ENCODE measurements at regions not wholly inside any gene's neighbourhood (a gene's known extent, or its start where the extent isn't known, plus 50 kb on each side); places are given as distances from the start of the nearest gene placed in this dataset.

GRCh38 chr2:183456177-183456576 is 331.9 kb downstream of the NUP35 start:
- no peaks in the 10 kb centered on the region for H3K9me3 Mint-ChIP-seq
- H3K36me3 Mint-ChIP-seq = no peaks in the 10 kb centered on the region
- DNase-seq (ENCODE audit: extremely low spot score, unreplicated experiment) = no peak
- no peaks in the 10 kb centered on the region for H3K4me1 Mint-ChIP-seq (ENCODE audit: unreplicated experiment)
- no peak overlapping the region for H3K4me3 Mint-ChIP-seq
- TF ChIP-seq CTCF (conservative IDR thresholded peaks at IDR 0.05) = no peak
- no peaks in the 10 kb centered on the region for H3K27me3 Mint-ChIP-seq
- no peak overlapping the region for H3K27ac Mint-ChIP-seq

GRCh38 chr2:183458460-183458859 is 334.2 kb downstream of the NUP35 start:
- H3K4me3 Mint-ChIP-seq = no peak overlapping the region
- no peak for DNase-seq (ENCODE audit: extremely low spot score, unreplicated experiment)
- H3K27ac Mint-ChIP-seq = no peak overlapping the region
- H3K36me3 Mint-ChIP-seq = no peaks in the 10 kb centered on the region
- TF ChIP-seq CTCF (conservative IDR thresholded peaks at IDR 0.05) = no peak
- H3K9me3 Mint-ChIP-seq = no peaks in the 10 kb centered on the region
- no peaks in the 10 kb centered on the region for H3K27me3 Mint-ChIP-seq
- H3K4me1 Mint-ChIP-seq (ENCODE audit: unreplicated experiment) = no peaks in the 10 kb centered on the region

DNA sequence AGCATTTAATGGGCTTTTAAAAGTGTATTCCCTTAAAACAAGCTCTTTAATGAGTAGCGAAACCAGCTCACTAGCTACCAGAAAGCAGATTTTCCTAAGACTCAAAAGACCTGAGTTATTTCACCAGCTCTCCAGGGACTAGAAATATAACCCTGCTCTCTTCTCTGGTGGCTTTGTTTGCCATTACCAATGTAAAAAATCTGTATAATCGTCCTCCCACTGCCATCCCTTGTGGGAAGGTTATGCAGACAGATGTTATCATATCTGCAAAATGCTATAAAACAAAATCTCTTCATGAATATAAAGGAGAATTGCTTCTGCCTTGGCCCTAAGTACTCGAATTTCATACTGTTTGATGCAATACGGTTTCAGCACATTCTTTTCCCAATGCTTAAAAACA is 335.2 kb downstream of the NUP35 start:
- Mint-ChIP-seq H3K4me3 (no peak overlapping the region), H3K4me1 (ENCODE audit: unreplicated experiment) (no peaks in the 10 kb centered on the region), H3K36me3 (no peaks in the 10 kb centered on the region), H3K27me3 (no peaks in the 10 kb centered on the region), H3K27ac (no peak overlapping the region), H3K9me3 (no peaks in the 10 kb centered on the region)
- no peak for DNase-seq (ENCODE audit: extremely low spot score, unreplicated experiment)
- TF ChIP-seq CTCF (conservative IDR thresholded peaks at IDR 0.05) = no peak

GRCh38 chr2:183463821-183464220 is 339.6 kb downstream of the NUP35 start:
- DNase-seq (ENCODE audit: extremely low spot score, unreplicated experiment) = no peak
- peaks cover 5% of the 10 kb centered on the region for H3K4me1 Mint-ChIP-seq (ENCODE audit: unreplicated experiment)
- no peak overlapping the region for H3K27ac Mint-ChIP-seq
- H3K9me3 Mint-ChIP-seq = no peaks in the 10 kb centered on the region
- no peaks in the 10 kb centered on the region for H3K36me3 Mint-ChIP-seq
- no peaks in the 10 kb centered on the region for H3K27me3 Mint-ChIP-seq
- H3K4me3 Mint-ChIP-seq = no peak overlapping the region
- no peak for TF ChIP-seq CTCF (conservative IDR thresholded peaks at IDR 0.05)

GRCh38 chr2:183465048-183465447 is 340.8 kb downstream of the NUP35 start:
- no peak overlapping the region for H3K4me3 Mint-ChIP-seq
- no peak for DNase-seq (ENCODE audit: extremely low spot score, unreplicated experiment)
- H3K27me3 Mint-ChIP-seq = no peaks in the 10 kb centered on the region
- peaks cover 5% of the 10 kb centered on the region for H3K4me1 Mint-ChIP-seq (ENCODE audit: unreplicated experiment)
- no peak for TF ChIP-seq CTCF (conservative IDR thresholded peaks at IDR 0.05)
- H3K27ac Mint-ChIP-seq = no peak overlapping the region
- H3K36me3 Mint-ChIP-seq = no peaks in the 10 kb centered on the region
- H3K9me3 Mint-ChIP-seq = no peaks in the 10 kb centered on the region

Measured in type B pancreatic cell (in vitro differentiated cells).